H9 (cell line): ENCODE measurements at regions not wholly inside any gene's neighbourhood (a gene's known extent, or its start where the extent isn't known, plus 50 kb on each side); places are given as distances from the start of the nearest gene placed in this dataset.

Source experiments
- DNase-seq: peaks from one replicate; pipeline ENCODE4 v3.0.0-alpha.2; 2017
- H2AFZ ChIP-seq: one replicate; pipeline ENCODE4 v1.6.1; 2013; ENCODE audit warnings: mild to moderate bottlenecking, low read length, control low read depth, moderate library complexity
- H2AK5ac ChIP-seq: 2 replicates; pipeline ENCODE4 v1.6.1; 2013; ENCODE audit warnings: low read length, control low read depth, mixed read lengths; ENCODE audit not compliant: insufficient read length
- H2BK120ac ChIP-seq: one replicate; pipeline ENCODE4 v1.6.1; 2013; ENCODE audit warnings: low read depth, mild to moderate bottlenecking, low read length, control low read depth, inconsistent platforms; ENCODE audit not compliant: poor library complexity, severe bottlenecking
- H2BK12ac ChIP-seq: 2 replicates; pipeline ENCODE4 v1.6.1; 2013; ENCODE audit warnings: low read length, control low read depth, mixed read lengths, low read depth; ENCODE audit not compliant: insufficient read length
- H2BK15ac ChIP-seq: 2 replicates; pipeline ENCODE4 v1.6.1; 2013; ENCODE audit warnings: low read depth, low read length, control low read depth
- H2BK20ac ChIP-seq: one replicate; pipeline ENCODE4 v1.6.1; 2013; ENCODE audit warnings: low read depth, mild to moderate bottlenecking, low read length, control low read depth, inconsistent platforms; ENCODE audit not compliant: poor library complexity, severe bottlenecking
- H2BK5ac ChIP-seq: 2 replicates; pipeline ENCODE4 v1.6.1; 2013; ENCODE audit warnings: low read length, control low read depth, mixed read lengths; ENCODE audit not compliant: insufficient read length
- H3K14ac ChIP-seq: 2 replicates; pipeline ENCODE4 v1.6.1; 2013; ENCODE audit warnings: low read length, control low read depth; ENCODE audit not compliant: insufficient read depth
- H3K18ac ChIP-seq: 2 replicates; pipeline ENCODE4 v1.6.1; 2013; ENCODE audit warnings: low read depth, mild to moderate bottlenecking, mixed read lengths, low read length, control low read depth; ENCODE audit not compliant: insufficient read length
- H3K23ac ChIP-seq: 2 replicates; pipeline ENCODE4 v1.6.1; 2013; ENCODE audit warnings: low read length, control low read depth, mixed read lengths, low read depth; ENCODE audit not compliant: insufficient read length
- H3K23me2 ChIP-seq: 2 replicates; pipeline ENCODE4 v1.6.1; 2013; ENCODE audit warnings: low read depth, mild to moderate bottlenecking, mixed read lengths, low read length, control low read depth; ENCODE audit not compliant: insufficient read length, poor library complexity, severe bottlenecking
- H3K27ac ChIP-seq: 2 replicates; pipeline ENCODE4 v1.5.1; 2013; ENCODE audit warnings: low read length, control low read depth, mixed read lengths, low read depth; ENCODE audit not compliant: insufficient read length
- H3K27me3 ChIP-seq: 2 replicates; pipeline ENCODE4 v1.6.1; 2013; ENCODE audit warnings: low read length, control low read depth, inconsistent platforms; ENCODE audit not compliant: insufficient read depth
- H3K4ac ChIP-seq: 2 replicates; pipeline ENCODE4 v1.6.1; 2013; ENCODE audit warnings: low read depth, mild to moderate bottlenecking, control low read depth, inconsistent platforms, low read length, moderate library complexity
- H3K4me1 ChIP-seq: 2 replicates; pipeline ENCODE4 v1.6.1; 2013; ENCODE audit warnings: low read length, control low read depth, inconsistent platforms; ENCODE audit not compliant: insufficient read depth
- H3K4me2 ChIP-seq: 2 replicates; pipeline ENCODE4 v1.6.1; 2013; ENCODE audit warnings: low read length, control low read depth, mixed read lengths; ENCODE audit not compliant: insufficient read length, insufficient read depth
- H3K56ac ChIP-seq: 2 replicates; pipeline ENCODE4 v1.6.1; 2013; ENCODE audit warnings: low read depth, mild to moderate bottlenecking, mixed read lengths, low read length, control low read depth; ENCODE audit not compliant: insufficient read length
- H3K79me1 ChIP-seq: 2 replicates; pipeline ENCODE4 v1.6.1; 2013; ENCODE audit warnings: low read depth, mild to moderate bottlenecking, moderate library complexity, low read length, control low read depth, inconsistent platforms; ENCODE audit not compliant: insufficient read depth, poor library complexity, severe bottlenecking
- H3K79me2 ChIP-seq: 2 replicates; pipeline ENCODE4 v1.6.1; 2013; ENCODE audit warnings: low read length, control low read depth, inconsistent platforms; ENCODE audit not compliant: insufficient read depth
- H3K9ac ChIP-seq: 2 replicates; pipeline ENCODE4 v1.6.1; 2013; ENCODE audit warnings: low read length, control low read depth, mixed read lengths; ENCODE audit not compliant: insufficient read length; ENCODE audit errors: extremely low read depth
- H3K9me3 ChIP-seq: one replicate; pipeline ENCODE4 v1.6.1; 2013; ENCODE audit warnings: low read depth, low read length, inconsistent platforms; ENCODE audit not compliant: control insufficient read depth
- H3T11ph ChIP-seq: one replicate; pipeline ENCODE4 v1.6.1; 2013; ENCODE audit warnings: mild to moderate bottlenecking, low read length, control low read depth, inconsistent platforms
- H4K20me1 ChIP-seq: one replicate; pipeline ENCODE4 v1.6.1; 2013; ENCODE audit not compliant: control insufficient read depth, insufficient read length, insufficient read depth
- H4K5ac ChIP-seq: 2 replicates; pipeline ENCODE4 v1.6.1; 2013; ENCODE audit warnings: low read depth, mild to moderate bottlenecking, mixed read lengths, low read length, control low read depth; ENCODE audit not compliant: insufficient read length
- H4K8ac ChIP-seq: replicated peaks from 2 replicates; pipeline ENCODE4 v1.6.1; 2013; ENCODE audit warnings: low read length, control low read depth, mixed read lengths, low read depth; ENCODE audit not compliant: insufficient read length
- H4K91ac ChIP-seq: 2 replicates; pipeline ENCODE4 v1.6.1; 2013; ENCODE audit warnings: low read depth, mild to moderate bottlenecking, moderate library complexity, mixed read lengths, low read length, control low read depth; ENCODE audit not compliant: insufficient read length
- H3K27ac Mint-ChIP-seq, 3 experiments: 2 replicates in 2 of 3; 3 replicates in 1 of 3; pipeline ENCODE4 v1.8.0; 2020 to 2021; ENCODE audit warnings: mixed read lengths in 3 of 3, mild to moderate bottlenecking in 1 of 3, moderate library complexity in 1 of 3
- H3K27me3 Mint-ChIP-seq: 2 replicates; pipeline ENCODE4 v1.8.0; 2021; ENCODE audit warnings: low read depth, mild to moderate bottlenecking, moderate library complexity, mixed read lengths
- H3K36me3 Mint-ChIP-seq, 3 experiments: 2 replicates in 2 of 3; 3 replicates in 1 of 3; pipeline ENCODE4 v1.8.0; 2020 to 2021; ENCODE audit warnings: low read depth in 3 of 3, mixed read lengths in 3 of 3; ENCODE audit not compliant: insufficient read depth in 1 of 3
- H3K4me1 Mint-ChIP-seq, 2 experiments: 2 replicates each; pipeline ENCODE4 v1.8.0; 2020; ENCODE audit warnings: mixed read lengths in 2 of 2
- H3K4me3 Mint-ChIP-seq, 2 experiments: 2 replicates in 1 of 2; 3 replicates in 1 of 2; pipeline ENCODE4 v1.8.0; 2020 to 2021; ENCODE audit warnings: mild to moderate bottlenecking in 2 of 2, mixed read lengths in 2 of 2, moderate library complexity in 1 of 2
- H3K9me3 Mint-ChIP-seq, 2 experiments: 2 replicates in 1 of 2; 3 replicates in 1 of 2; pipeline ENCODE4 v1.8.0; 2020; ENCODE audit warnings: mild to moderate bottlenecking in 2 of 2, mixed read lengths in 2 of 2, moderate library complexity in 1 of 2
- WGBS: extraction: QIAGEN DNeasy Blood & Tissue Kit; methylation state at CpG from one replicate; pipeline ENCODE4 v1.1.7; 2013; ENCODE audit warnings: missing lambda C conversion rate, low lambda C conversion rate, mixed read lengths; ENCODE audit not compliant: insufficient read length; ENCODE audit errors: extremely low coverage; 5-methylcytosine and 5-hydroxymethylcytosine counted together
- TF ChIP-seq, protein P1 (sequence below): fragments of 200-600 bp; sonication (generic); conservative IDR thresholded peaks from 3 replicates; pipeline ENCODE4 v1.8.0; 2021; ENCODE audit warnings: antibody characterized with exemption, mild to moderate bottlenecking

DNA sequence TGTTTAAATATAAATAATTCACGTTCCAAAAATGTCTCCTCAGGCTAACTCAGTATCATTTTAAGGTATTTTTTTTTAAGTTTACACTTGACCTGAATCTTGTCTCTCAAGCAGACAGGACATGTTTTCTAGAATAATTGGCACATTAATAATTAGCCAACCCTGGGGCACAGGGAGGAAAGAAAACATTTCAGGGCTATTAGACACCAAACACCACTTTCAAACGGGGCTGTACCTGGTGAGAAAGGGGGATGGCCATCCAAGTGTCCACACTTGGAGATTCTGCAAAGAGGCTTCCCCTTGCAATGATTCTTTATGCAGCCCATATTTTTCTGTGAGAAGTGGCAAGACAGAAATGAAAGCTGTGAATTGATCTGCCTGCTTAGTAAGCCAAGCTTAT lies 560.8 kb downstream of the CD109 start:
- H2AFZ ChIP-seq = no peak overlapping the region
- H3K9ac ChIP-seq = no peak overlapping the region
- H3T11ph ChIP-seq = no peak overlapping the region
- H3K27me3 ChIP-seq = no peaks in the 10 kb centered on the region
- no peak for DNase-seq
- no peak overlapping the region for H3K14ac ChIP-seq
- TF ChIP-seq, protein P1, sequence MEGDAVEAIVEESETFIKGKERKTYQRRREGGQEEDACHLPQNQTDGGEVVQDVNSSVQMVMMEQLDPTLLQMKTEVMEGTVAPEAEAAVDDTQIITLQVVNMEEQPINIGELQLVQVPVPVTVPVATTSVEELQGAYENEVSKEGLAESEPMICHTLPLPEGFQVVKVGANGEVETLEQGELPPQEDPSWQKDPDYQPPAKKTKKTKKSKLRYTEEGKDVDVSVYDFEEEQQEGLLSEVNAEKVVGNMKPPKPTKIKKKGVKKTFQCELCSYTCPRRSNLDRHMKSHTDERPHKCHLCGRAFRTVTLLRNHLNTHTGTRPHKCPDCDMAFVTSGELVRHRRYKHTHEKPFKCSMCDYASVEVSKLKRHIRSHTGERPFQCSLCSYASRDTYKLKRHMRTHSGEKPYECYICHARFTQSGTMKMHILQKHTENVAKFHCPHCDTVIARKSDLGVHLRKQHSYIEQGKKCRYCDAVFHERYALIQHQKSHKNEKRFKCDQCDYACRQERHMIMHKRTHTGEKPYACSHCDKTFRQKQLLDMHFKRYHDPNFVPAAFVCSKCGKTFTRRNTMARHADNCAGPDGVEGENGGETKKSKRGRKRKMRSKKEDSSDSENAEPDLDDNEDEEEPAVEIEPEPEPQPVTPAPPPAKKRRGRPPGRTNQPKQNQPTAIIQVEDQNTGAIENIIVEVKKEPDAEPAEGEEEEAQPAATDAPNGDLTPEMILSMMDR = no peak
- H3K27ac Mint-ChIP-seq = no peak overlapping the region
- no peaks in the 10 kb centered on the region for H3K4me1 ChIP-seq
- no peak overlapping the region for H2BK5ac ChIP-seq
- H3K9me3 Mint-ChIP-seq = peaks cover 13 to 20% of the 10 kb centered on the region in 2 experiments
- no peaks in the 10 kb centered on the region for H3K79me2 ChIP-seq
- no peak overlapping the region for H3K23ac ChIP-seq
- H3K4ac ChIP-seq = no peak overlapping the region
- H2BK12ac ChIP-seq = no peak overlapping the region
- no peaks in the 10 kb centered on the region for H3K4me1 Mint-ChIP-seq
- H4K20me1 ChIP-seq = no peaks in the 10 kb centered on the region
- no peak overlapping the region for H2BK20ac ChIP-seq
- no peak overlapping the region for H2AK5ac ChIP-seq
- no peak overlapping the region for H4K91ac ChIP-seq
- no peaks in the 10 kb centered on the region for H3K9me3 ChIP-seq
- no peaks in the 10 kb centered on the region for H3K79me1 ChIP-seq
- H3K27ac ChIP-seq = no peak overlapping the region
- no peak overlapping the region for H2BK120ac ChIP-seq
- H2BK15ac ChIP-seq = no peak overlapping the region
- H3K23me2 ChIP-seq = no peaks in the 10 kb centered on the region
- no peak overlapping the region for H3K4me2 ChIP-seq
- peaks cover 1% of the 10 kb centered on the region; the same call in 1 of the 2 replicates for H3K27me3 Mint-ChIP-seq
- H3K4me3 Mint-ChIP-seq = no peak overlapping the region
- H3K56ac ChIP-seq = no peak overlapping the region
- H3K18ac ChIP-seq = no peak overlapping the region
- H4K5ac ChIP-seq = no peak overlapping the region
- H4K8ac ChIP-seq = no peak overlapping the region
- peaks cover 4 to 15% (median 4%) of the 10 kb centered on the region in 3 experiments for H3K36me3 Mint-ChIP-seq
- WGBS = no CpG with 5 or more reads among the region's 2 CpGs
